GM18498 (cell line): ENCODE measurements at regions not wholly inside any gene's neighbourhood (a gene's known extent, or its start where the extent isn't known, plus 50 kb on each side); places are given as distances from the start of the nearest gene placed in this dataset.
"Not testable (repeated sequence)": the region's sequence is repeated elsewhere in the genome, so short reads cannot be mapped to it uniquely, and the experiment has no call there.

ENCODE experiments used
- ATAC-seq: cut with Tn5 transposase; IDR thresholded peaks from one replicate; pipeline ENCODE4 v1.9.1; 2021; ENCODE audit warnings: mild to moderate bottlenecking, moderate library complexity; ENCODE audit not compliant: unreplicated experiment

DNA sequence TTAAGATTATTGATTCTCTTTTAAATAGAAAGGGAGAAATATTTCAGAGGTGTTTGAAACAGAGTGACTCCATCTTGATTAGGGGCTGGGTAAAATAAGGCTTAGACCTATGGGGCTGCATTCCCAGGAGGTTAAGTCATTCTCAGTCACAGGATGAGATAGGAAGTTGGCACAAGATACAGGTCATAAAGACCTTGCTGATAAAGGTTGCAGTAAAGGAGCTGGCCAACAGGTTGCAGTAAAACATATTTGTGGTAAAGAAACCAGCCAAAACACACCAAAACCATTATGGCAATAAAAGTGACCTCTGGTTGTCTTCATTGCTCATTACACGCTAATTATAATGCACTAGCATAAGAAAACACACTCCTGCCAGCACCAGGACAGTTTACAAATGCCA is 165.0 kb downstream of the SPIN4 start:
- ATAC-seq = no peak

DNA sequence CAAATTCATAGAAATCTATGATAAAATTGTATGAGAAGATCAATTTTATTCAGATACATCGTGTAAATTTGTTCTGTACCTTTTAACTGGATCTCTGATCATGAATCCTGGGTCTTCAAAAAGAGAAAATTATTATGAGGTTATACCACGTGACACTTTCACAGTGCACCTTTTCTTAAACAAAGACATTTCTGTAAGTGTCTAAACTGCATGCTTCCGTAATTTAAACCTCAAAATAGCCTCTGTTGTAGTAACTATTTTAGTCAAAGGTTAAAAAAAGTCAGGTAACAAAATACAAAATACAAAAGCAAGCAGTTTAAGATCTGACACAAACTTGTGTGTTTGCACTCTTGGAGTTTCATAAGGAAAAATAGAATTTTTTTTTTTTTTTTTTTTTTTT is 171.3 kb downstream of the SPIN4 start:
- ATAC-seq = not testable (repeated sequence)

DNA sequence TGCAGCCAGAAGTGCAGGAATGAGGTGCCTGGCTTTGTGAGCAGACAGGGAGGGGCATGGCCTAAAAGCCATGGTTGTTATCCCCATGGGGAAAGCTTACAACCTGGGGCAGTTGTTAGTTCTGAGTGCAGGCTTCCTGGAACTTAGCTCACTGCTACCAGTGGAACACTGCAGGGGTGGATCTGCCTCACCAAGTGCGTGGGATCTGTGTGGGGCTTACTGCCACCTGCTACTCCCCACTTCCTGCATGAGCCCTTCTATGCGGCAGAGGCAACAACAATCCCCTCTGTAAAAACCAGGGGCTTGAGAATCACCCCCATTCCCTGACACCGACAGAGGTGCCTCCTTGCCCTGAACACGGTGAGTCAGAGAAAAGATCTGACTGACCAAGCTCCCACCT is 174.6 kb downstream of the SPIN4 start:
- not testable (repeated sequence) for ATAC-seq

DNA sequence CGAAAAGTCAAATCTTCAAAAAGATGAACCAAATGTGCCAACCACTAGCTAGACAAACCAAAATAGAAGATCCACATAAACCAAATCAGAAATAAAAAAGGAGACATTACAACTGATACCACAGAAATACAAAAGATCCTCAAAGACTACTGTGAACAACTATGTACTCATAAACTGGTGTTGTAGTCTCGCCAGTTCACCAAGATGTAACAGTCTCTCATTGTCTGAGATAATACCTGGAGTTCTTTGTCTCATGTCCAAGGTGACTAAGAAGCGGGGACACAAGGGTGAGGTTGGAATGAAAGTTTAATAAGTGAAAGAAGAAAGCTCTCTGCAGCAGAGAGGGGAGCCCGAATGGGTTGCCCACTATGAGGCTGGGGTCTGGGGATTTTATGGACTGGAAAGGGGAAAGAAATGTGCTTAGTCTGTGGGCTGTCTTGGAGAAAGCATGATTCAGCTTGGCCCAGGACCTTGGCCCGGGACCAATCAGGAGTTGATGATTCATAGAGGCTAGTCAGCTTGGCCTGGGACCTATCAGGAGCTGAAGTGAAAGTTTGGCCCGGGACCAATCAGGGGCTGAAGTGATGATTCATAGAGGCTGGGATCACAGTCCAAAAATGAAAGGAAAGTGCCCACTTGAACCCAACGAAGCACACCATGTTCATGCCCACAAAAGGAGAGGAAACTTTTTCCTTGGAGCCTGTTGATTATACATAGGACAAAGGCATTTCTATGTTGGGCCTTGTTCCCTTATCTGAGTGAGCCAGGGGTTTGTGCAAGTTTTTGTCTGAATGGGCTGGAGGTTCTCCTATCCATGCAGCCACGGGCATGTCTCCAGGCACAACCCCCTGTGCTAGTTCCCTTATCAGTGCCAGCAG is 177.1 kb downstream of the SPIN4 start:
- ATAC-seq = not testable (repeated sequence)

DNA sequence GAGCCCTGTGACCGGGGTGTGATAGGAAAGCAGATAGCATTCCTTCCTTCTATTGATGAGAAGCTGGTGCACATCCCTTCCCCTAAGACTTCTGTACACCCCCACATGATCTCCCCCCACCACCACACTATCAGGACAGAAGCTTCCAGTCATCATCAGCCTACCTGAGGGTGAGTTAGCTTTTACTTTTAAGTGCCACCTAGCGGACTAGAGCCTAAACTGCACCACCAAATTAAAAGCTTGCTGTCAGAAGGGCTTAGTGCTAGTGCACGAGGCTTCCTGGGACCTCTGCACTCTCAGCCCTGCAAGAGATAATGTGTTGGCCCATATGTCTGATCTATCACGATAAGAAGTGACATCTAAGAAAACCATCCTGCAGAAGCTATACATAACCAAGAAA is 181.7 kb downstream of the SPIN4 start:
- ATAC-seq = not testable (repeated sequence)

DNA sequence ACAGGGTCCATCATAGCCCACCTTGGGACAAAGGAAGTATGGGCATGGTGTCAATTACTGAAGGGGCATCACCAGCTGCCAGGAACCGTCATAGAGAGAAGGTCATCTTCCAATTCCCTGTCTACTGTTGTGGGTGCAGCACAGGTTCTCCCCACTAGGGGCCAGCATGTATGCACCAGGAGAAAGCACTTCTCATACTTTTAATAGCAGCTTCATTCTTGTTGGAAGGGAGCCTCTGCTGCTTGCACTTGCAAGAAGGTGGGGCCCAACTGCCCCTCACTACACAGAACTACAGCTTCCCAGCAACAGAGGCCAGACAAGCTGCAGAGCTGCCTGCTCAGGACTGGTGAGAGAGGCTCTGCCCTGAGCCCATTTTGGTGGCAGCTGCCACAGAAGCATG is 182.2 kb downstream of the SPIN4 start:
- ATAC-seq = not testable (repeated sequence)

DNA sequence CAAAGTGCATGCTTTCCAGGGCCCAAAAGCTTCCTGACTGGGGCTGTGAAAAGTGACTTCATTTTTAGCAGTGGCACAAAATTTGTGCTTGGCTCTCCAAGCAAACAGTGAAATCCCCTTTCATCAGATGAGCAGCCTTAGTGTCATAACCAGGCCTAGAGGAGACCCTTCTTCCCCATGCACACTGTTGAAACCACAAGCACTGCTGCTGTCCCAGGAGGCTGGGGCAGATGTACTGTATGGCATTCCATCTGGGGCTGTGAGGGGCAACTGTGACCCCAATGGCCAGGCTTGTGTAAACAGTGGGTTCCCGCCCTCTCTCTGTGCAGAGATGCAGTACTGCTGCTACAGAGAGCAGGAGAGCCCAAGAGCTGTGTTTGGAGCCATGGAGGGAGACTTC is 184.1 kb downstream of the SPIN4 start:
- ATAC-seq = not testable (repeated sequence)

DNA sequence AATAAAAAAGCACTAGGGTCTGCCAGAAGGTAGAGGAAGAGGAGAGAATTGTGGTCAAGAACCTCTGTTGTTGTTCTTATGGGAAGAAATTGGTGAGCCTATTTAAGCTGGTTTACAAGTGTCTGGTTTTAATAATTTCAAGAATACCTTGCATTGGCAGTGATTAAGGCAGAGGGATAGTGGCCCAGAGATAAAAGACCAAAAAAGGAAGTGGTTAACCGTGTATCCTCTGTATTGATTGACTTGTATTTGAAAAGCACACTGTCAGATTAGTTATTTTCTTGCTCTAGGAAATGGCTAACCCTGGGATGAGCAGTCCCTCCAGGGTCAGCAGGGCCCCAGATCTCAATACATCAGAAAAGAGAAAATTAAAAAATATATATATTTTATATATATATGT is 190.1 kb downstream of the SPIN4 start:
- not testable (repeated sequence) for ATAC-seq

DNA sequence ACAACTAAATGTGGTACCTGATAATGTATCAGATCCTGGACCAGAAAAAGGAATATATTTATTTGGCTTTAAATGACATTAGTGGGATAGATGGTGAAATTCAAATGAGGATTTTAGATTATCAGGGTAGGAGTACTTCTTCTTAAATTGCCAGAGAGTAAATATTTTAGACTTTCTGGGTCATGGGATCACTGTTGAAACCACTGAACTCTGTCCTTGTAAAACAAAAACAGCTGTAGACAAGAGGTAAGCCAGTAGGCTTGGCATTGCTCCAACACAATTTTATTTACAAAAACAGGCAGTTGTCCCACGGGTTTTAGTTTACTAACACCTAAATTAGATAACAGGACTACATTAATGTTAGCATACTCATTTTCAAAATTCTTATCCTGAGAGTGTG is 190.8 kb downstream of the SPIN4 start:
- not testable (repeated sequence) for ATAC-seq

DNA sequence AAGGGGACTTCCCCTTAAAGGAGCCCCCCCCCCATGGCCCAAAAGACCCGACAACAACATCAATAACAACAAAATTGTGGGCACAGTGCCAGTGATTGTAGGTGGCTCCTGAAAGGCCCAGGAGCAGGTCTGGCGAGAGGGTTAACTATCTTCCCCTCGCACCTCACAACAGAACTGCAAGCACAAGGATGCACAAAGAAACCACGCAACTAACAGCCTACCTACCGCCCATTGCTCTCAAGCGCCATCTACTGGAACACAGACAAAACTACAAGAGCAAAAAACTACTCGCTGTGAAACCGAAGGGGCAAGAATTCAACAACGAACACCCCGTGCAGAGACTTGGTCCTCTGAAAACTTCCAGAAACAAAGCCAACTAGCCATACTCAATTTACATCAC is 205.6 kb downstream of the SPIN4 start:
- not testable (repeated sequence) for ATAC-seq

DNA sequence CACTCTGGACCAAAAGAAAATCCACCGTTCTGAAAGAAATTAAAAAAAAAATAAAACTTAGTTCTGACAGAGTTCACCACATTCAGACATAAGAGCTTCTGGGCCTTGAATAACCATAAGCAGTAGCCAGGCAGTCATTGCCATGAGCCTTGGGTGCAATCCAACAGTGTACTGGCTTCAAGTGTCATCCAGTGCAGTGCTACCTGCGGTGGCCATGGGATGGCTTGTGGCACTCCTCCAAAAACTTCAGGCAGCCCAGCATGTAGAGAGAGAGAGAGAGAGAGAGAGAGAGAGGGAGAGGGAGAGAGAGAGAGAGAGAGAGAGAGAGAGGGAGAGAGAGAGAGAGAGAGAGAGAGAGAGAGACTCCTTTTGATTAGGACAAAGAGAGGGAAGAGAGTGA is 208.5 kb downstream of the SPIN4 start:
- ATAC-seq = not testable (repeated sequence)

DNA sequence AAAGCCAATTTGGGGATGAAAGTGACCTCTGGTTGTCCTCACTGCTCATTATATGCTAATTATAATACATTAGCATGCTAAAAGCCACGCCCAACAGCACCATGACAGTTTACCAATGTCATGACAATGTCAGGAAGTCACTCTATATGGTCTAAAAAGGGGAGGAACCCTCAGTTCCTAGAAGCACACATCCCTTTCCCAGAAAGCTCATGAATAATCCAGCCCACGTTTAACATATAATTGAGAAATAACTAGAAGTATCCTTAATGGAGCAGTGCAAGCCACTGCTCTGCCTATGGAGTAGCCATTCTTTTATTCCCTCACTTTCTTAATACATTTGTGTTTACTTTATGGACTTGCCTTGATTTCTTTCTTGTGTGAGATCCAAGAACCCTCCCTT is 215.3 kb downstream of the SPIN4 start:
- ATAC-seq = not testable (repeated sequence)

DNA sequence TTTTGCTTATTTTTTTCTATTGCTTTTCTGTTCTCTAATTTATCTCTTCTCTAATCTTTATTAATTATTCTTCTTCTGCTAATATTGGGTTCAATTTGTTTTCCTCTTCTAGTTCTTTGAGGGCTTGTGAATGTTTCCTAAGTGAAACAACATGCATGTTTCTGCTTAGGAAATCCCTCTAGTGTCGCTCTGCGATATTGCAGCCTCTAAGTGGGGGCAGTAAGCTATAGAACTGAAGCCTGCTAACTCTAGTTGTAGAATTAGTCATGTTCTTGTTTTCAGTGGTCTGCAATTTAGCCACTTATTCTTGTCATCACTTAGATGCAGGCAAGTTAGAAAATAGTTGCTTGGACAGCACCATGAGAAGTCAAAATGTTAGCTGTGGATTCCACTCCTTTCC is 222.6 kb downstream of the SPIN4 start:
- ATAC-seq = no peak

DNA sequence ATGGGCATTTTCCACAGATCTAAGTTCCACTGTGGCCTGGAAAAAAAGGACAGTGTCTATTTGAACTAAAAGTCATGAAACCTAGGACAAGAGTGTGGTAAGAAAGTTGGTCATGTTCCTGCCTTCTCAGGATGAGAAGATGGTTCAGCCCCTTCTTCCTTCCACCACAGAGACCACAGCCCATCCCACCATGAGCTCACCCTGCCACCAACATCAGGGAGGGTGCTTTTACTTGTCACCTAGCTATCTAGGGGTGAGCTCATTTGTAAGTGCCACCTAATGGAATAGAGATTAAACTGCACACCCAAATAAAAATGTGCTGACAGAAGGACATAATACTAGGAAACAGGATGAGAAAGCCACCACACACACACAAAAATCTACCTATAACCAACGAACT is 235.9 kb downstream of the SPIN4 start:
- ATAC-seq = no peak

DNA sequence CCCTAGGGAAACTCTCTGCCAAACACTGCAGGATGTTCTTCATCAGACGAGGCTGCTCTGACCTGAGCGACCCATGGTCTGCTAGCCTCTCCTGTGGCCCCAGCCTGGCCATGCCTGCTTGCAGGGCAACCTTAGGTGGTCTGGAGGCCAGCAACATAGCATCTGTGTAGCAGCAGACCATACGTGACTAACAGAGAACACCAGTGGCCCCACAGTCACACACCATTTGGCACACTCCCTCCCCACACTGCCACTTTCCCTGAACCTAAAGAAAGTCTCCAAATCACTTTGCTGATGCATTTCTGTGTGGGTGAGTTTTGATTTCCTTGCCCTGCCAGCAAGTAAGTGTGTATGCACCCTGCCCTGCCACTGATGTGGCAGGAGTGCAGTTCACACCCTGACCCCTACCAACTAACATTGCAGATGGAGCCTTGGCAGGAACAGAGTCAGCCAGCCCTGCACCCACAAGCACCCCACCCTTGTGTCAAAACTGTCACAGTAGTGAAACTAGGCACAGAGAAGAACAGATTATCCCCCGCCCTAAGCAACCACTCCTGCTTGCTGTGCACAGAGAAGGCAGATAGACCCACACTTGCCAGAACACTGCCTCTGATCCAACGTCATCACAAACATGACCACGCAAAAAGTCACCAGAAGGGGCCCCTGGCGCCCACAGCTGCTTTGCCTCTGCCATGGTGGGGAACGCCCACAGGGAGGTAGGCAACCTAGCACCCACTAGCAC is 249.1 kb downstream of the SPIN4 start:
- ATAC-seq = no peak

DNA sequence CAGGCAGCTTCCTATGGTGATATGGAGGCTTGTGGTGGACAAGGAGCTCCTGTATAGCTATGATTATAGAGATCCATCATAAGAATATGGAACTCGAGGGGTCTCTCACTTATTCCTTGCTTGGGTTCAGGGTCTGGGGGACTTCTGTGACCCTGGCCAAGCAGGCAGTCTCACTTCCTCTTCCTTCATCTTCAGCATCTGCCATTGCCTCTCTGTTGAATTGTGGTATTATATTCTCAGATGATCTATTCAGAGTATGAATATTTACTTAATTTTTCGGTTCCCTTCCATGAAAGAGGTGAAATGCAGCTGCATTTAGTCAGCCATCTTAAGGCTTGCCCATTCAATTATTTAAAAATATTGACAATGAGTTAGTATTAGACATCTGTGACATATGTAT is 292.9 kb downstream of the SPIN4 start:
- ATAC-seq = no peak

DNA sequence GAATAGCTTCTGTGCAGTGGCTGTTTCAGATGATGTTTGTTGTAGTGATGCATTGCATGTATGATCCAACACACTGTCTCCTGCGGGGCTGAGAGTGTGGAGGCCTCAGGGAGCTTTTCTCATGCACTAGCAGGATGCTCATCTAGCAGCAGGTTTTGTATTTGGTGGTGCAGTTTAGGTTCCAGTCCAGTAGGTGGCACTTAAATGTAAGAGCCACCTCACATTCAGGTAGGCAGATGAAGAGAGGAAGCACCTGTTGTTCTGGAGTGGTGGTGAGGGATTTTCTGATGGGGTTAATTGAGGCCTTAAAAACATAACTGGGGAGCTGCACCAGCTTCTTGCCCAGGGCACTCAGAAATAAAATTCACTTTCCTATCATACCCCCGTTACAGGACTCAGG is 300.9 kb downstream of the SPIN4 start:
- no peak for ATAC-seq

DNA sequence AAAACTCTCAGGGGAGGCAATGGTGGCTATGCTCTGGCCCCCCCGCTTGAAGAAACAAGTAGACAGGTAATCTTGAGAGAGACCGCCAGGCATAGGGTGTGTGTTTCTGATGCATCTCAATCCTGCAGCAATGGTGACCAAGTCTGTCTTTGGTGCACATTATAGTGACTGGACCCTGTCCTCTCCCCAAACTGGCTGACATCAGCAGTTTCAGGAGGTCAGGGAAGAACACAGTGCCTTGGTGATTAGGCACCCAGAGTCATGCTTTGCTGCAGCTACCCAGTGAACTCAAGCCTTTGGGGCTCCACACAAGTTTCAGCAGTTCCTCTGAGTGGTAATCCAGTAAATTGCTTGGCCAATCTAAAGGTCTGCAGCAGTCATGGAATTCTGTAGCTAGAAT is 318.3 kb downstream of the SPIN4 start:
- ATAC-seq = no peak

DNA sequence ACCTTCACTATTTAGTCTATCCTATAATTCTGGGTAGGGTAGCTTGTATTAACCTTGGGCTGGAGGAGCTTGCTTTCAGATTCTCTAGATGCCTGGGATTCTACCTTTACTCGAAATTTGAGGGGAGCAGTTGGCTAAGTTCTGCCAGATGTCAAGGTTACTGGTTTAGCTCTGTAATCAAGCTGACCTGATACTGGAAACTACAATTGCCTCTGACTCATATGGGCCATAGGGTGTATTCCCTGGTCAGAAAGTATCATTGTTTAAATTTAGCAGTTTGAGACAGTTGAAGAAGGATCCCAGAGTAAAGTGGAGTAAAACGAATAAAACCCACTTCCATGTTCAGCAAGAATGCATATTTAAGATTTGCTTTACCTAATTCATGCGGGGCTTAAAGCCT is 337.6 kb downstream of the SPIN4 start:
- ATAC-seq = no peak

DNA sequence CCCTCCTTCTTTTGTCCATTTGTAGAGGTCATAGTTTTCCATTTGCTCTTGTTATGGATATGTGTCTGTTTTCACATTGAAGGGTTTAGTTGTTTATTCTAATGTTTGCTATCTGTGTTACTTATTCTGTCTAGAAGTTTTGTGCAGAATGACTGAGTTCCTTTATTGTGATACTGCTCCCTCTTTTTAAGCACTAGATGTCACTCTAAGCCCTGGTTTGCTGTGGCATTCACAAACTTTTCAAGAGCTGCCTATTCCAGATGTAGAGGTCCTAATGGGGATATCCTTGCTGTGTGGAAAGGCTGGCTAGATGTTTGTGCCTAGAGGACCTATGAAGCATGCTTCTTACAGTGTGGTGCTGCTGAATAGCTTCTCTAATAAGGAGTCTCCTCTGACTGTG is 338.6 kb downstream of the SPIN4 start:
- no peak for ATAC-seq

DNA sequence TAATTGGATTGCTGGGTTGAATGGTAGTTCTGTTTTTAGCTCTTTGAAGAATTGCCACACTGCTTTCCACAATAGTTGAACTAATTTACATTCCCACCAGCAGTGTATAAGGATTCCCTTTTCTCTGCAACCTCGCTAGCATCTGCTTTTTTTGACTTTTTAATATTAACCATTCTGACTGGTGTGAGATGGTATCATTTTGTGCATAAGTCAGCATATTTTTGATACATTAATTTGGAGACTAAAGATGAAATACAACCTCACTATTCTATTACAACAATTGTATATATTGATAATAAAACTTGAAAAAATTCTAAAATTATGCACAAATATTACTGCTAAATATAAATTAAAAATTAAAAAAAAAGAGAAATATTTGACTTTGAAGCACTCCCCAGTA is 350.9 kb downstream of the SPIN4 start:
- ATAC-seq = not testable (repeated sequence)
